Brain microvascular endothelial cell (primary cell): ENCODE measurements at regions not wholly inside any gene's neighbourhood (a gene's known extent, or its start where the extent isn't known, plus 50 kb on each side); places are given as distances from the start of the nearest gene placed in this dataset.

Experiments
- DNase-seq: peaks from one replicate; pipeline ENCODE4 v3.0.0-alpha.2; 2020
- H3K27ac ChIP-seq: fragments of 250-450 bp; sonication (Bioruptor Pico); 2 replicates; pipeline ENCODE4 v1.5.1; 2020; ENCODE audit warnings: mild to moderate bottlenecking, moderate library complexity
- H3K27me3 ChIP-seq: fragments of 250-450 bp; sonication (Bioruptor Pico); replicated peaks from 2 replicates; pipeline ENCODE4 v1.5.1; 2020; ENCODE audit warnings: mild to moderate bottlenecking
- H3K36me3 ChIP-seq: fragments of 250-450 bp; sonication (Bioruptor Pico); replicated peaks from 2 replicates; pipeline ENCODE4 v1.5.1; 2020; ENCODE audit warnings: mild to moderate bottlenecking
- H3K4me3 ChIP-seq: 2 replicates; pipeline ENCODE4 v1.5.1; 2011; ENCODE audit warnings: low read depth, mild to moderate bottlenecking, control low read depth, low read length, moderate library complexity
- CTCF ChIP-seq: IDR thresholded peaks from 2 replicates; pipeline ENCODE4 v1.5.1; 2011; ENCODE audit warnings: low read depth, mild to moderate bottlenecking, moderate library complexity, low read length, control low read depth, inconsistent platforms; ENCODE audit errors: missing control alignments
- in situ Hi-C: cut with HindIII; loops from 2 replicates; pipeline ENCODE4 v1.10.0; 2017; ENCODE audit warnings: low sequenced_read_pairs, low pct_ligation_motif_present

GRCh38 chr13:78306519-78307206 is 296.7 kb downstream of the POU4F1 start:
- H3K36me3 ChIP-seq: no peaks in the 10 kb centered on the region
- H3K4me3 ChIP-seq: no peak overlapping the region
- no peak for TF ChIP-seq CTCF
- H3K27me3 ChIP-seq: no peaks in the 10 kb centered on the region
- no peak for DNase-seq
- no peak overlapping the region for H3K27ac ChIP-seq
- in situ Hi-C loops: no loop called here

GRCh38 chr13:78305171-78305570 is 298.2 kb downstream of the POU4F1 start:
- no peaks in the 10 kb centered on the region for H3K36me3 ChIP-seq
- H3K27me3 ChIP-seq: no peaks in the 10 kb centered on the region
- no peak overlapping the region for H3K27ac ChIP-seq
- no peak overlapping the region for H3K4me3 ChIP-seq
- no peak for TF ChIP-seq CTCF
- in situ Hi-C loops: no loop called here
- no peak for DNase-seq

- TF ChIP-seq CTCF: no peak
- in situ Hi-C loops: no loop called here
- Histone ChIP-seq H3K27me3 (no peaks in the 10 kb centered on the region), H3K36me3 (no peaks in the 10 kb centered on the region), H3K27ac (no peak overlapping the region), H3K4me3 (no peak overlapping the region)
- DNase-seq: no peak
These were observed 303.3 kb downstream of the POU4F1 start for GRCh38 chr13:78299832-78300623.

- in situ Hi-C loops: no loop called here
- Histone ChIP-seq H3K4me3 (no peak overlapping the region), H3K27me3 (no peaks in the 10 kb centered on the region), H3K36me3 (no peaks in the 10 kb centered on the region), H3K27ac (no peak overlapping the region)
- no peak for TF ChIP-seq CTCF
- no peak for DNase-seq
These were observed 304.7 kb downstream of the POU4F1 start for GRCh38 chr13:78298657-78299056.

GRCh38 chr13:78286748-78287147 is 316.6 kb downstream of the POU4F1 start:
- no peaks in the 10 kb centered on the region for H3K36me3 ChIP-seq
- no peak overlapping the region for H3K4me3 ChIP-seq
- no peaks in the 10 kb centered on the region for H3K27me3 ChIP-seq
- H3K27ac ChIP-seq: no peak overlapping the region
- DNase-seq: no peak
- in situ Hi-C loops: no loop called here
- TF ChIP-seq CTCF: no peak

GRCh38 chr13:78265098-78265497 is 338.3 kb downstream of the POU4F1 start:
- in situ Hi-C loops: no loop called here
- Histone ChIP-seq H3K36me3 (no peaks in the 10 kb centered on the region), H3K4me3 (no peak overlapping the region), H3K27ac (no peak overlapping the region), H3K27me3 (no peaks in the 10 kb centered on the region)
- no peak for DNase-seq
- no peak for TF ChIP-seq CTCF
